HG03139 (cell line): ENCODE measurements at regions not wholly inside any gene's neighbourhood (a gene's known extent, or its start where the extent isn't known, plus 50 kb on each side); places are given as distances from the start of the nearest gene placed in this dataset.

Source experiments
- ATAC-seq: cut with Tn5 transposase; IDR thresholded peaks from one replicate; pipeline ENCODE4 v1.9.1; 2021; ENCODE audit not compliant: unreplicated experiment

- no peak for ATAC-seq
Observed at GRCh38 chr5:10173716-10174115, 76.0 kb downstream of the ATPSCKMT start.

- no peak for ATAC-seq
Observed at GRCh38 chr5:10172247-10172646, 77.4 kb downstream of the ATPSCKMT start.

- no peak for ATAC-seq
Observed at GRCh38 chr5:10169359-10169758, 80.3 kb downstream of the ATPSCKMT start.

GRCh38 chr5:10168254-10168653 lies 81.4 kb downstream of the ATPSCKMT start:
- ATAC-seq = no peak

- no peak for ATAC-seq
Observed at GRCh38 chr5:10167806-10168205, 81.9 kb downstream of the ATPSCKMT start.

- ATAC-seq = no peak
Observed at GRCh38 chr5:10166392-10166791, 83.3 kb downstream of the ATPSCKMT start.

GRCh38 chr5:10162468-10162867 lies 87.2 kb downstream of the ATPSCKMT start:
- ATAC-seq = no peak

- ATAC-seq = no peak
Observed at GRCh38 chr5:10161778-10162177, 87.9 kb downstream of the ATPSCKMT start.

GRCh38 chr5:10160241-10160640 lies 89.4 kb downstream of the ATPSCKMT start:
- no peak for ATAC-seq

- no peak for ATAC-seq
Observed at GRCh38 chr5:10158886-10159285, 90.8 kb downstream of the ATPSCKMT start.

GRCh38 chr5:10157085-10157669 lies 92.5 kb downstream of the ATPSCKMT start:
- no peak for ATAC-seq

- no peak for ATAC-seq
Observed at GRCh38 chr5:10155897-10156667, 93.6 kb downstream of the ATPSCKMT start.

GRCh38 chr5:10153808-10154537 lies 95.7 kb downstream of the ATPSCKMT start:
- ATAC-seq = no peak

- no peak for ATAC-seq
Observed at GRCh38 chr5:10153394-10153793, 96.3 kb downstream of the ATPSCKMT start.

- ATAC-seq = no peak
Observed at GRCh38 chr5:10151656-10152055, 98.0 kb downstream of the ATPSCKMT start.

- no peak for ATAC-seq
Observed at GRCh38 chr5:10149911-10150310, 99.8 kb downstream of the ATPSCKMT start.

- no peak for ATAC-seq
Observed at GRCh38 chr5:10145923-10146401, 103.7 kb downstream of the ATPSCKMT start.

- no peak for ATAC-seq
Observed at GRCh38 chr5:10144040-10144439, 105.6 kb downstream of the ATPSCKMT start.

- no peak for ATAC-seq
Observed at GRCh38 chr5:10140195-10140973, 109.3 kb downstream of the ATPSCKMT start.

GRCh38 chr5:10138395-10139057 lies 111.2 kb downstream of the ATPSCKMT start:
- ATAC-seq = no peak

- no peak for ATAC-seq
Observed at GRCh38 chr5:10133830-10134229, 115.9 kb downstream of the ATPSCKMT start.
